MG63 (cell line): ENCODE measurements at regions not wholly inside any gene's neighbourhood (a gene's known extent, or its start where the extent isn't known, plus 50 kb on each side); places are given as distances from the start of the nearest gene placed in this dataset.

ENCODE experiments used
- DNase-seq: peaks from one replicate; pipeline ENCODE4 v3.0.0-alpha.2; 2020
- H3K27me3 ChIP-seq: fragments of 250-450 bp; sonication (Bioruptor Pico); 2 replicates; pipeline ENCODE4 v1.5.1; 2020; ENCODE audit warnings: mild to moderate bottlenecking, moderate library complexity
- H3K36me3 ChIP-seq: fragments of 250-450 bp; sonication (Bioruptor Pico); 2 replicates; pipeline ENCODE4 v1.5.1; 2020; ENCODE audit warnings: mild to moderate bottlenecking, moderate library complexity
- H3K4me3 ChIP-seq: fragments of 250-450 bp; sonication (Bioruptor Pico); 2 replicates; pipeline ENCODE4 v1.5.1; 2020; ENCODE audit warnings: mild to moderate bottlenecking, moderate library complexity
- H3K9me3 ChIP-seq: fragments of 250-450 bp; sonication (Bioruptor Pico); 2 replicates; pipeline ENCODE4 v1.5.1; 2020; ENCODE audit warnings: mild to moderate bottlenecking, moderate library complexity

DNA sequence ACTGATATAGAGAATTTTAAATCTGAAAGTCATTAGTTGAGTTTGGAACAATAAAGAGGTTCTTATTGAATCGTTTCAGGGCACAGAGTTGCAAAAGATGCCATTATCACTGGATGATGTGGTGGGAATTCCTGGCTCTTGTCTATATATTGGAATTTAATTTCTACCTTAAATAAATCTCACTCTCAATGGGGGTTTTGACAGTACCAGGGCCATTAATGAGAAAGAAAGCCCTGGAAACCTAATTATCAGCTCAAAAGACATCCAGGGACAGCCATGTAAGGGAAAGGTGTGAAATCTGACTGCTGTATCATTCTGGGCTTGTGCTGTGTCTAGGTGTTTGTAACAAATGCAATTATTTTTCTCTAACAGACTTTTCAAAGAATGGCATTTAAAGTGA lies 285.7 kb downstream of the TBL1XR1 start:
- no peak overlapping the region for H3K4me3 ChIP-seq
- H3K9me3 ChIP-seq = no peaks in the 10 kb centered on the region; the same call in 1 of the 2 replicates
- no peaks in the 10 kb centered on the region for H3K36me3 ChIP-seq
- no peak for DNase-seq
- H3K27me3 ChIP-seq = no peaks in the 10 kb centered on the region

DNA sequence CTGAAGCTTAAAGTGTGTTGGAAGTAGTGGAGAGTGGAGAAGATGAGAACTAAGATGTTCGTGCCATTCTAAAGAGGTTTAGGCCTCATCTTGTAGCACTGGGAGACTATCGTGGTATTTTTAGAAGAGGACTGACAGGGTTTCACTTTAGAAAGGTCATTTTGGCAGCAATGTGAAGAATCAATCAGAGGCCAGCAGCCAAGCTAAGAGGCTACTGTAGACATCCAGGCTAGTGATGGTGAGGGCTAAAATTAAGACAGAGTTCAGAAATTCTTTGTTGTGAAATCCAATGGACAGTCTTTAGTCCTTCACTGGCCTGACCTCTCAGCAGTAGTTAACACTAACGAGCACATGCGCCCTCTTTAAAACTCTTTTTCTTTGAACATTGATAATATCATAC lies 288.2 kb downstream of the TBL1XR1 start:
- no peak for DNase-seq
- Histone ChIP-seq H3K9me3 (no peaks in the 10 kb centered on the region; the same call in 1 of the 2 replicates), H3K36me3 (no peaks in the 10 kb centered on the region)

DNA sequence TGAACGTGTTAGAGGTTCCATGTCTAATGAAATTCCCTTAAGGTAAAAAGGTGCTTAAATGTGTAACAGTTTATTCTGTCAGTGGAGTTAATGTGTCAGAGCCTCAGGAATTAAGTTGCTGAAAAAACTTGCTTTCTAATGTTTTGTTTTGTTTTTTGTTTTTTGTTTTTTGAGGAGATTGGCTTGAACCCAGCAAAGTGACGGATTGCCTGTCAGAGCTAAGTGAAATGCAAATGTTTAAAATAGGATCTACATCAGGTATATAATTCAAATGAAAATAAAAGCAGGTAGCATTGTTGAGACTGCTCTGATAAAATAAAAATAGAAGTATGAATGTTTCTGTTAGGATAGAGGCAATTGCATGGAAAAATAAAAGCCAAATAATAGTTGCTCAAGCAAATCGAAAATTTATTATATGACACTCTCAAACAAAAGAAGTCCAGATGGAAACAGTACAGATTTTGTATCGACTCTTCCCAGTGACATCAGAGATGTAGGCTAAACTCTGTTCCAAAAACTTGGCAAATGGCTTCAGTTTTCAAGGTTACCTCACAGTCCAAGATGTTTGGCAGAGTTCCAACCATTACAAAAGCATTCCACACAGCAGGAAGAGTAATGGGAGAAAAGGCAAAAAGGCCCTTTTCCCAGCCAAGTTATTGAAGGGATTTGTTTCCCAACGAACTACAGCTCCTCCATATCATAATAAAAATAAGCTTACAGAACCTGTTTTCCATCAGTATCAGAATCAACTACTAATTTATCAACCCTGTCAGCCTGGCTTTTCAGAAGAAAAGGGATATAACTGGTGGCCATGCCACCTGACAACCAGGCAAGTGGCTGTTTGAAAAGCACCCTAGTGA lies 291.0 kb downstream of the TBL1XR1 start:
- Histone ChIP-seq H3K36me3 (no peaks in the 10 kb centered on the region), H3K4me3 (no peak overlapping the region), H3K9me3 (no peaks in the 10 kb centered on the region; the same call in 1 of the 2 replicates), H3K27me3 (no peaks in the 10 kb centered on the region)
- peak; percentile 44 for DNase-seq

More for the DNA sequence above, 288.2 kb downstream of the TBL1XR1 start:
- Histone ChIP-seq H3K4me3 (no peak overlapping the region), H3K27me3 (no peaks in the 10 kb centered on the region)

DNA sequence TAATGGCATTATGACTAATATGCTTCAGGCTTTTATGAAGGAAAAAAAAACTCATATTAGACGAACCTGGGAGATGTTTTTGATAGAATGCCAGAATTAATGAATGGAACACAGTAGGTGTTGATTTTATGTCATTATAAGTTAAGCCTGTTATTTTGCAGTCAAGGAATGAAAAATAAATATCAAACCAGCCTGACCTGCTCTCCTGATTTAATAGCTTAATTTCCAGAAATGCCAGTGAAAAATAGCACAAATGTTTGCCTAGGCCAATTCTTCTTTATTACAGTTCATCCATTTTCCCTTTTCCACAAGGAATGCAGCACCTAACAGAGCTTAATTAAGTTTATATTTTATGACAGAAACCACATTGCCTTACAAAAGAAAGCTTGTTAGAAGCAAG lies 292.0 kb downstream of the TBL1XR1 start:
- no peak overlapping the region for H3K4me3 ChIP-seq
- H3K36me3 ChIP-seq = no peaks in the 10 kb centered on the region
- DNase-seq = no peak
- no peaks in the 10 kb centered on the region; the same call in 1 of the 2 replicates for H3K9me3 ChIP-seq
- H3K27me3 ChIP-seq = no peaks in the 10 kb centered on the region

DNA sequence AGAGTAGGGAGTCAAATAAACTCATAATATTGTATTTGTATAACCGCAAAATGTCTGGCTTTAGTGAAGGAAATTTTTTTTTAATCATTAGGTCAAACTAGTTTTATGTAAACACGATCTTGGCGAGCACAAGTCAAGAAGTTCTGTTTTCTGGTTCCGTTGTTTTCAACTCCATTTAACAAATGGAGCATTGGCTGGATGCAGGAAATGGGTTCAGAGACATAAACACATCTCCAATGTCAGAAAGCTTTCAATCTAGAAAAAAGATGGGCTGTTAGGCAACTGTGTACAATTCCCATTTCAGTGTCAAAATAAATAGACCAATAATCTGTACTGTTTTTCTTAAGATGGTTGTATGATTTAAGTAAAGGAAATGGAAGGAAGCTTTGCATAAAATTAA lies 292.8 kb downstream of the TBL1XR1 start:
- Histone ChIP-seq H3K36me3 (no peaks in the 10 kb centered on the region), H3K9me3 (no peaks in the 10 kb centered on the region; the same call in 1 of the 2 replicates), H3K4me3 (no peak overlapping the region), H3K27me3 (peaks cover 4% of the 10 kb centered on the region; the same call in 1 of the 2 replicates)
- no peak for DNase-seq

DNA sequence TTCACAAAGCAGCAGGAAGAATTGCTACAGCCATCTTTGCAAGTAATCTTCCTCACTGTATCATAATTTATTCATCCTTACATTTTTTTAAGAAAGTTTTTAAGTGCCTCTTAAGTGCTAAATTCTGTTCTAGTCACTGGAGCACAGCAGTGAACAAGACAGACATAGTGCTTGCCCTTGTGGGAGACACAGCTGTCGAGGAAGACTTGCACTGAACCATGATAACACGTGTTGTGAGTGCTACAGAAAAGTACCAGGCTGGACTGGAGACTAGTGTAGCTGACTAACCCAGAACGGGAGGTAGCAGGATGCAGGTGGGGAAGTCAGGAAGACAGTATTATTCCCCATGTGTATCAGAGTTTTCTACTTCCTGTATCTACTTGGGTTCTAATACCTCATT lies 300.6 kb downstream of the TBL1XR1 start:
- H3K4me3 ChIP-seq = no peak overlapping the region
- no peaks in the 10 kb centered on the region for H3K36me3 ChIP-seq
- DNase-seq = no peak
- peaks cover 11% of the 10 kb centered on the region; the same call in 1 of the 2 replicates for H3K27me3 ChIP-seq
- 0 out of 2 replicates have a peak, but pooled peaks cover 1% of the 10 kb centered on the region for H3K9me3 ChIP-seq

DNA sequence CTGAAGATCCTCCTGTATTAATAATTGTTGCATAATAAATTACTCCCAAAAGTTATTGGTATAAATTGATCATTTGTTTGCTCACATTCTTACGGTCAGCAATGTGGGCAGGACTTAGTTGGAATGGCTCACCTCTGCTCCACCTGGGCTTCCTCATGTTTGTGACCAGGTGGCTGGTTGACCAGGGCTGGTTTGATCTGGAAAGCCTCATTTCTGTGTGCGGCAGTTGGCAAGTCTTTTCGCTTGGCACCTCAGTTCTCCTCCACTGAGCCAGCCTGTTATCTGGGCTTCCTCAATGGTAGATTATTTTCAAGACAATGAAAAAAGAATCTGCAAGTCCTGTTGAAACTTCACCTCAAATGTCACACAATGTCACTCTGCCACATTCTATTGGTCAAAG lies 301.1 kb downstream of the TBL1XR1 start:
- Histone ChIP-seq H3K36me3 (no peaks in the 10 kb centered on the region), H3K9me3 (0 out of 2 replicates have a peak, but pooled peaks cover 1% of the 10 kb centered on the region), H3K4me3 (no peak overlapping the region), H3K27me3 (peaks cover 11% of the 10 kb centered on the region; the same call in 1 of the 2 replicates)
- DNase-seq = no peak

DNA sequence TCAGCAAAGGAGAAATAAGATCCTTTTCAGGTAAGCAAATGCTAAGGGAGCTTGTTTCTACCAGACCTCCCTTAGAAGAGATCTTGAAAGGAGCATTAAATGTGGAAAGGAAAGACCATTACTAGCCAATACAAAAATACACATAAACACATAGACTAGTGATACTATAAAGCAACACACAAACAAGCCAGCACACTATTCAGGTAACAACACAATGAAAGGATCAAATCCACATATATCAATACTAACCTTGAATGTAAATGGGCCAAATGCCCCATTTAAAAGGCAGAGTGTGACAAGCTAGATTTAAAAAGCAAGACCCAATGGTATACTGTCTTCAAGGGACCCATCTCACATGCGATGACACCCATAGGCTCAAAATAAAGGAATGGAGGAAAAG lies 317.6 kb downstream of the TBL1XR1 start:
- Histone ChIP-seq H3K4me3 (no peak overlapping the region), H3K9me3 (peaks cover 25% of the 10 kb centered on the region)

DNA sequence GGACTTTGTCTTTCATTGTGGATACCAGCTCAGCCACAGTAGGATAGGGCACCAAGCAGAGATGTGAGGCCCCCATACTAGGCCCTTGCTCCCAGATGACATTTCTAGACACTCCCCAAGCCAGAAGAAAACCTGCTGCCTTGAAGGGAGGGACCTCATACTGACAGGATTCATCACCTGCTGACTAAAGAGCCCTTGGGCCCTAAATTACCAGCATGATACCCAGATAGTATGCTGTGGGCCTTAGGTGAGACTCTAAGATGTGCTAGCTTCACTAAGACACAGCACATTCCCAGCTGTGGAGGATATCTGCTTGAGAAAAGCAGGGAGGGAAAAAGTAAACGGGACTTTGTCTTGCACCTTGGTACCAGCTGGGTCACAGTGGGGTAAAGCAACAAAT lies 324.0 kb downstream of the TBL1XR1 start:
- Histone ChIP-seq H3K36me3 (no peaks in the 10 kb centered on the region), H3K4me3 (no peak overlapping the region), H3K9me3 (peaks cover 12% of the 10 kb centered on the region), H3K27me3 (no peaks in the 10 kb centered on the region)
- DNase-seq = no peak

More for the DNA sequence above, 317.6 kb downstream of the TBL1XR1 start:
- H3K27me3 ChIP-seq = no peaks in the 10 kb centered on the region
- H3K36me3 ChIP-seq = no peaks in the 10 kb centered on the region
- DNase-seq = no peak

DNA sequence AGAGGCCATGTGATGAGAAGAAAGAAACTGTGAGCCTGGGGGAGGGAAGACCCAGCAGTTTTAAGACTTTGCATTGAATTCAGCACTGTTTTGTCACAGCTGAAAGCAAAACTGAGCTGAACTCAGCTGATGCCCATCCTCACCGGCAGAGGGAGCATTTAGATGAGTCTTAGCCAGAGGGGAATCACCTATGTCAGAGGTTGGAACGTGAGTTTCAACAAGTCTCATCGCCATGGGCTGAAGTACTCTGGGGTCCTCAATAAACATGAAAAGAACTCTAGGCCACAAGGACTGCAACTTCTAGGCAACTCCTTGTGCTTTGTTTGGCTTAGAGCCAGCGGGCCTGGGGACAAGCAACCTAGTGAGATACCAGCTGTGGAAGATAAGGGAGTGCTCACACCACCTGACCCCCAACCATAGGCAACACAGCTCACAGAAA lies 324.5 kb downstream of the TBL1XR1 start:
- no peak overlapping the region for H3K4me3 ChIP-seq
- H3K27me3 ChIP-seq = no peaks in the 10 kb centered on the region
- H3K36me3 ChIP-seq = no peaks in the 10 kb centered on the region
- peak; percentile 31 for DNase-seq
- H3K9me3 ChIP-seq = peaks cover 12% of the 10 kb centered on the region

DNA sequence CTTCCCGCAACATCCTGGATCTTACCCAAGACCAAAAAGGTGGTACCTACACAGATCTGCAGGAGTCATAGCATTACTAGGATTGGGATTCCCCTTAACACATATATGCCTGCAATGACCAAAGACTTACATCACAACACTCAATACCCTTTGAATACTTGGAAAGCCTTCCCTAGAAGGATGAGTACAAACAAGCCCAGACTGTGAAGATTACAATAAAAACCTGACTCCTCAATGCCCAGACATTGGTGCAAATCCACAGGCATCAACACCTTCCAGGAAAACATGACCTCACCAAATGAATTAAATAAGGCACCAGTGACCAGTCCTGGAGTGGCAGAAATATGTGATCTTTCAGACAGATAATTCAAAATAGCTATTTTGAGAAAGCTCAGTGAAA lies 326.8 kb downstream of the TBL1XR1 start:
- Histone ChIP-seq H3K27me3 (no peaks in the 10 kb centered on the region), H3K36me3 (no peaks in the 10 kb centered on the region), H3K9me3 (no peaks in the 10 kb centered on the region), H3K4me3 (no peak overlapping the region)
- DNase-seq = no peak

DNA sequence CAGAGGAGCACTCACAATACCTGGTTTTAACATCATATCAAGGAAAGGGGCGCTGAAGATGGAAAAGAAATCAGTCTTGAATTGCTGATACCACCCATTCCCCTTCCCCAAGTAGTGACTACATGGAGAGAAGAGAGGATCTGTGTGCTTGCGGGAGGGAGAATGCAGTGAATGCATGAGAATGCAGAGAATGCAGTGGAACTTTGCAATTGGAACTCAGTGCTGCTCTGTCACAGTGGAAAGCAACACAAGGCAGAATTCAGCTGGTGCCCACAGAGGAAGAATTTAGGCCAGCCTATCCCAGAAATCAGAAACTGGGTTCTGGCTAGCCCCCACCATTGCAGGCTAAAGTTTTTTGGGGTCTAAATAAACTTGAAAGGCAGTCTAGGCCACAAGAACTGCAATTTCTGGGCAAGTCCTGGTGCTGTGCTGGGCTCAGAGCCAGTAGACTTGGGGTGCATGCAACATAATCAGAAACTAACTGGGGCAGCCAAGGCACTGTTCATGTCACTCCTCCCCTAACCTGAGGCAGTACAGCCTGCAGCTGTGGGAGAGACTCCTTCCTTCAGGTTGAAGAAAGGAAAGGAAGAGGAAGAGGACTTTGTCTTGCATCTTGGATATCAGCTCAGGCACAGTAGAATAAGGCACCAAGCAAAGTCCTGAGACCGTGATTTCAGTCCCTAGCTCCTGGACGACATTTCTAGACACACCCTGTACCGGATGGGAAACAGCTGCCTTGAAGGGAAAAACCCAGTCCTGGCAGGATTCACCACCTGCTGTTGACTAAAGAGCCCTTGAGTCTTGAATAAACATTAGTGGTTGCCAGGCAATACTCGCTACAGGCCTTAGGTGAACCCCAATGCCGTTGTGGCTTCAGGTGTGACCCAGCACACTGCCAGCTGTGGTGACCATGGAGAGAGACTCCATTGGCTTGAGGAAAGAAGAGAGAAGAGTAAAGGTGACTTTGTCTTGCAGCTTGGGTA lies 329.3 kb downstream of the TBL1XR1 start:
- H3K9me3 ChIP-seq = no peaks in the 10 kb centered on the region
- no peaks in the 10 kb centered on the region for H3K36me3 ChIP-seq
- H3K27me3 ChIP-seq = no peaks in the 10 kb centered on the region
- DNase-seq = no peak
- H3K4me3 ChIP-seq = no peak overlapping the region

DNA sequence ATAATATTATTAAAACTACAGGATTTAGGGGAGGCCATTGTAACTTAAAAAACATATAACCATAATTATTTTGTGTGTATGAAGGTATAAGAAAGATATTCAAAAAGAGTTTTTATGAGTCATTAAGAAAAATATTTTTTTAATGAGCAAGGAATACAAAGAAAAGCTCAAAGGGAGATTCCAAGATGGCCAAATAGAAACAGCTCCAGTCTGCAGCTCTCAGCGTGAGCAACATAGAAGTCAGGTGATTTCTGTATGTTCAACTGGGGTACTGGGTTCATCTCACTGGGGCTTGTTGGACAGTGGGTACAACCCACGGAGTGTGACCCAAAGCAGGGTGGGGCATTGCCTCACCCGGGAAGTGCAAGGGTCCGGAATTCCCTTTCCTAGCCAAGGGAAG lies 336.1 kb downstream of the TBL1XR1 start:
- Histone ChIP-seq H3K27me3 (no peaks in the 10 kb centered on the region), H3K9me3 (no peaks in the 10 kb centered on the region), H3K4me3 (no peak overlapping the region), H3K36me3 (no peaks in the 10 kb centered on the region)
- no peak for DNase-seq

DNA sequence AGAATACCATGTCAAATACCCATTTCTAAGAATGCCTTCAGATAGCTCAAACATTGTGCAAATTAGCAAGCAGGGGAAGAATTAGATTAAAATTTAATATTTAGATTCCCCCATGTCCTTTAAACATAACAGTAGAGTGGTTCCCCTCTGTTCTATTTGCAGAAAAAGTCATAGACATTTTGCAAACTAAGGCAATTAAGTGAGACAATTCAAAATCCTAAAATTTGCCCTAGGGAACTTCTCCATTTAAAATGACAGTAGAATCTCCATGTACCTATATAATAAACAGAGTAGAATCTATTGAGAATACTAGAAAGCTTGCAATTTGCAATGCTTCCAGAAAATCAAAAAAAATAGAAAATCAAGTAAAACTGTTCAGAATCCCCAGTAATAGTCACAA lies 340.6 kb downstream of the TBL1XR1 start:
- Histone ChIP-seq H3K27me3 (no peaks in the 10 kb centered on the region; the same call in none of the 2 replicates), H3K36me3 (no peaks in the 10 kb centered on the region), H3K9me3 (no peaks in the 10 kb centered on the region), H3K4me3 (no peak overlapping the region)
- no peak for DNase-seq

DNA sequence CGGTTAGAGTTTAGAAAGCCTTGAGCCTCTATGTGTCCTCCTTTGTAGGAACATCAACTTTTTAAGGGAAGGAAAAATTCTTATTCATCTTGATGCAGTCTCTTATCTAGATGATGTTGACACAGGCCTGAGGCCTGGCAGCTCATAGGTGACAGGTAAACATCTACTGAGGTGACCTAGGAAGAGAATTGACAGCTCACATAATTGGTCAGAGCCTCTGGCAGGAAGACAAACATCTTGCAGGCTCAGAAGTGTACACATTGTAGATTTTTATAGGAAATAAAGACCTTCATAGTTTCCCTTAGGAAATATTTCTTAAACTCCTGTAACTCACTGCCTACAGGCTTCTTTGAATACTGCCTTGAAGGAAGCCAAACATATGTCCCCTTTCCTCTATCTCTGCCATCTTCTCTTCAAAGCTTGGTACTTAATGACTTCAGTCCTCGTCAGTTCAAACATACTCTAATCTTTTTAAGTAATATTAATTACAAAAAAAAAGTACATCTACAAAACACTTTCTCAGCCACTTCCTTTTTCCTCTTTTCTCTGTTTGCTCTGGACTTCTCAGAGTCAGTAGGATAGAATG lies 341.3 kb downstream of the TBL1XR1 start:
- H3K9me3 ChIP-seq = no peaks in the 10 kb centered on the region
- no peaks in the 10 kb centered on the region for H3K36me3 ChIP-seq
- no peaks in the 10 kb centered on the region; the same call in none of the 2 replicates for H3K27me3 ChIP-seq
- DNase-seq = no peak
- H3K4me3 ChIP-seq = no peak overlapping the region

DNA sequence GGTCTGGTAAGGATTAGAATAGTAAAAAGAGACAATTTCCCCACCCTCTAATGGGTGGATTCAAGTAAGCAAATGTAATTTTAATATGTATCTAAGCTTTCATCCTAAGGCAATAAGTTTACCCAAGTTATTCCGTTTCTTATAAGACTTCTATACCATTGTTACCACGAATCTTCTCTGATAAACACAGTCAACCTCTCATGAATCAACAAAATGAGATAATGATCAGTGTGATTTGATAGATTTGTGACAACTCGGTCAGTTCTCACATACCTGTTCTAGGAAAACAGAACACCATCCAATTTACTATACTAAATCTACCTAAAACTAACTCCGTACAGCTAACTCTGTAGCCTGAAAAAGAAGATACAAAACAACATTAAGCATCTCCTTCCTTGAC lies 342.1 kb downstream of the TBL1XR1 start:
- no peaks in the 10 kb centered on the region for H3K36me3 ChIP-seq
- no peaks in the 10 kb centered on the region; the same call in none of the 2 replicates for H3K27me3 ChIP-seq
- DNase-seq = no peak
- H3K4me3 ChIP-seq = no peak overlapping the region
- no peaks in the 10 kb centered on the region for H3K9me3 ChIP-seq
